Activated naive CD4-positive, alpha-beta T cell treated with anti-CD3 and anti-CD28 coated beads, Interleukin-2, amount 50 U/mL, for 72 hours (primary cell): ENCODE measurements at regions not wholly inside any gene's neighbourhood (a gene's known extent, or its start where the extent isn't known, plus 50 kb on each side); places are given as distances from the start of the nearest gene placed in this dataset.
"Not testable (repeated sequence)": the region's sequence is repeated elsewhere in the genome, so short reads cannot be mapped to it uniquely, and the experiment has no call there.

Experiments
- ATAC-seq, 2 donors: fragments of 150-1000 bp; cut with Tn5 transposase; 2 replicates each; pipeline ENCODE4 v1.10.0; 2021; ENCODE audit warnings: mild to moderate bottlenecking in 2 of 2, moderate library complexity in 2 of 2
- DNase-seq, 2 donors: peaks; one replicate each; pipeline ENCODE4 v3.0.0; 2021 to 2022; ENCODE audit warnings: low spot score in 2 of 2
- H3K27ac Mint-ChIP-seq, 2 donors: one replicate each; pipeline ENCODE4 v1.8.0; 2022; ENCODE audit warnings: mild to moderate bottlenecking in 2 of 2, mixed read lengths in 2 of 2
- H3K36me3 Mint-ChIP-seq, 2 donors: one replicate each; pipeline ENCODE4 v1.8.0; 2022; ENCODE audit warnings: mixed read lengths in 2 of 2
- H3K9me3 Mint-ChIP-seq, 2 donors: one replicate each; pipeline ENCODE4 v1.8.0; 2022; ENCODE audit warnings: mixed read lengths in 2 of 2

- no peak for ATAC-seq
- no peak for DNase-seq
- no peak overlapping the region for H3K27ac Mint-ChIP-seq
- H3K9me3 Mint-ChIP-seq: no peaks in the 10 kb centered on the region
- H3K36me3 Mint-ChIP-seq: no peaks in the 10 kb centered on the region
These were observed 181.1 kb downstream of the SOX2 start for GRCh38 chr3:181892848-181893247.

GRCh38 chr3:181896605-181897004 lies 184.9 kb downstream of the SOX2 start:
- ATAC-seq (no peak), DNase-seq (no peak)
- no peaks in the 10 kb centered on the region for H3K36me3 Mint-ChIP-seq
- peaks cover 0 to 3% of the 10 kb centered on the region in 2 donors for H3K9me3 Mint-ChIP-seq
- no peak overlapping the region for H3K27ac Mint-ChIP-seq

- H3K9me3 Mint-ChIP-seq: peaks cover 0 to 3% of the 10 kb centered on the region in 2 donors
- H3K27ac Mint-ChIP-seq: no peak overlapping the region
- DNase-seq (no peak), ATAC-seq (no peak)
- H3K36me3 Mint-ChIP-seq: no peaks in the 10 kb centered on the region
These were observed 188.0 kb downstream of the SOX2 start for GRCh38 chr3:181899702-181900101.

GRCh38 chr3:181901626-181902025 lies 189.9 kb downstream of the SOX2 start:
- H3K9me3 Mint-ChIP-seq: peaks cover 0 to 3% of the 10 kb centered on the region in 2 donors
- no peaks in the 10 kb centered on the region for H3K36me3 Mint-ChIP-seq
- no peak overlapping the region for H3K27ac Mint-ChIP-seq
- DNase-seq (no peak), ATAC-seq (no peak)

- H3K27ac Mint-ChIP-seq: no peak overlapping the region
These were observed 194.6 kb downstream of the SOX2 start for GRCh38 chr3:181906338-181906737.

GRCh38 chr3:181909241-181909640 lies 197.5 kb downstream of the SOX2 start:
- ATAC-seq (no peak), DNase-seq (no peak)
- peaks cover 0 to 5% of the 10 kb centered on the region in 2 donors for H3K9me3 Mint-ChIP-seq
- no peak overlapping the region for H3K27ac Mint-ChIP-seq
- H3K36me3 Mint-ChIP-seq: no peaks in the 10 kb centered on the region

More at GRCh38 chr3:181906338-181906737, 194.6 kb downstream of the SOX2 start:
- H3K36me3 Mint-ChIP-seq: no peaks in the 10 kb centered on the region
- H3K9me3 Mint-ChIP-seq: peaks cover 0 to 5% of the 10 kb centered on the region in 2 donors
- no peak for ATAC-seq
- no peak for DNase-seq

- DNase-seq (no peak), ATAC-seq (no peak)
- H3K27ac Mint-ChIP-seq: no peak overlapping the region
- H3K9me3 Mint-ChIP-seq: peaks cover 0 to 2% of the 10 kb centered on the region in 2 donors
- H3K36me3 Mint-ChIP-seq: no peaks in the 10 kb centered on the region
These were observed 200.7 kb downstream of the SOX2 start for GRCh38 chr3:181912384-181912783.

GRCh38 chr3:181913254-181913653 lies 201.5 kb downstream of the SOX2 start:
- no peaks in the 10 kb centered on the region for H3K36me3 Mint-ChIP-seq

GRCh38 chr3:181915551-181915950 lies 203.8 kb downstream of the SOX2 start:
- Mint-ChIP-seq H3K36me3 (no peaks in the 10 kb centered on the region), H3K27ac (no peak overlapping the region), H3K9me3 (peaks cover 4% of the 10 kb centered on the region in 2 donors)
- DNase-seq (no peak), ATAC-seq (no peak)

More at GRCh38 chr3:181913254-181913653, 201.5 kb downstream of the SOX2 start:
- H3K9me3 Mint-ChIP-seq: peaks cover 0 to 4% of the 10 kb centered on the region in 2 donors
- DNase-seq (no peak), ATAC-seq (no peak)
- no peak overlapping the region for H3K27ac Mint-ChIP-seq

- DNase-seq (no peak), ATAC-seq (no peak)
- no peaks in the 10 kb centered on the region for H3K36me3 Mint-ChIP-seq
- H3K9me3 Mint-ChIP-seq: peaks cover 4% of the 10 kb centered on the region in 2 donors
- no peak overlapping the region for H3K27ac Mint-ChIP-seq
These were observed 204.3 kb downstream of the SOX2 start for GRCh38 chr3:181916013-181916412.

- Mint-ChIP-seq H3K27ac (no peak overlapping the region), H3K36me3 (no peaks in the 10 kb centered on the region), H3K9me3 (peaks cover 4% of the 10 kb centered on the region in 2 donors)
- DNase-seq (no peak), ATAC-seq (no peak)
These were observed 205.3 kb downstream of the SOX2 start for GRCh38 chr3:181917027-181917426.

- DNase-seq (no peak), ATAC-seq (no peak)
- H3K27ac Mint-ChIP-seq: no peak overlapping the region
- no peaks in the 10 kb centered on the region for H3K36me3 Mint-ChIP-seq
- peaks cover 4 to 6% of the 10 kb centered on the region in 2 donors for H3K9me3 Mint-ChIP-seq
These were observed 207.7 kb downstream of the SOX2 start for GRCh38 chr3:181919375-181919774.

- H3K9me3 Mint-ChIP-seq: peaks cover 4 to 9% of the 10 kb centered on the region in 2 donors
These were observed 208.7 kb downstream of the SOX2 start for GRCh38 chr3:181920409-181920808.

GRCh38 chr3:181921220-181921619 lies 209.5 kb downstream of the SOX2 start:
- Mint-ChIP-seq H3K27ac (no peak overlapping the region), H3K36me3 (no peaks in the 10 kb centered on the region), H3K9me3 (peaks cover 4 to 9% of the 10 kb centered on the region in 2 donors)
- ATAC-seq (no peak), DNase-seq (no peak)

More at GRCh38 chr3:181920409-181920808, 208.7 kb downstream of the SOX2 start:
- no peaks in the 10 kb centered on the region for H3K36me3 Mint-ChIP-seq
- ATAC-seq (no peak), DNase-seq (no peak)
- H3K27ac Mint-ChIP-seq: no peak overlapping the region

GRCh38 chr3:181925841-181926240 lies 214.1 kb downstream of the SOX2 start:
- not testable (repeated sequence) for DNase-seq, H3K27ac Mint-ChIP-seq, ATAC-seq
- H3K36me3 Mint-ChIP-seq: peaks cover 0 to 16% of the 10 kb centered on the region in 2 donors
- peaks cover 9 to 22% of the 10 kb centered on the region in 2 donors for H3K9me3 Mint-ChIP-seq

- Mint-ChIP-seq H3K27ac (no peak overlapping the region), H3K9me3 (peaks cover 13 to 22% of the 10 kb centered on the region in 2 donors), H3K36me3 (peaks cover 0 to 16% of the 10 kb centered on the region in 2 donors)
- ATAC-seq (no peak), DNase-seq (no peak)
These were observed 217.8 kb downstream of the SOX2 start for GRCh38 chr3:181929501-181929900.

GRCh38 chr3:181930105-181930504 lies 218.4 kb downstream of the SOX2 start:
- H3K9me3 Mint-ChIP-seq: peaks cover 13 to 20% of the 10 kb centered on the region in 2 donors
- H3K36me3 Mint-ChIP-seq: peaks cover 0 to 16% of the 10 kb centered on the region in 2 donors
- DNase-seq: no peak
- ATAC-seq: no peak
- no peak overlapping the region for H3K27ac Mint-ChIP-seq

- DNase-seq: no peak
- Mint-ChIP-seq H3K27ac (no peak overlapping the region), H3K9me3 (peaks cover 13 to 19% of the 10 kb centered on the region in 2 donors), H3K36me3 (peaks cover 0 to 16% of the 10 kb centered on the region in 2 donors)
- no peak for ATAC-seq
These were observed 220.3 kb downstream of the SOX2 start for GRCh38 chr3:181932039-181932438.
